HG02870 (cell line): ENCODE measurements at regions not wholly inside any gene's neighbourhood (a gene's known extent, or its start where the extent isn't known, plus 50 kb on each side); places are given as distances from the start of the nearest gene placed in this dataset.
A peak's percentile ranks its signal among the peaks of the same experiment; 100 is the strongest.
"Not testable (repeated sequence)": the region's sequence is repeated elsewhere in the genome, so short reads cannot be mapped to it uniquely, and the experiment has no call there.

Experiments used
- ATAC-seq: cut with Tn5 transposase; IDR thresholded peaks from one replicate; pipeline ENCODE4 v1.9.1; 2021; ENCODE audit warnings: mild to moderate bottlenecking, moderate library complexity; ENCODE audit not compliant: unreplicated experiment

DNA sequence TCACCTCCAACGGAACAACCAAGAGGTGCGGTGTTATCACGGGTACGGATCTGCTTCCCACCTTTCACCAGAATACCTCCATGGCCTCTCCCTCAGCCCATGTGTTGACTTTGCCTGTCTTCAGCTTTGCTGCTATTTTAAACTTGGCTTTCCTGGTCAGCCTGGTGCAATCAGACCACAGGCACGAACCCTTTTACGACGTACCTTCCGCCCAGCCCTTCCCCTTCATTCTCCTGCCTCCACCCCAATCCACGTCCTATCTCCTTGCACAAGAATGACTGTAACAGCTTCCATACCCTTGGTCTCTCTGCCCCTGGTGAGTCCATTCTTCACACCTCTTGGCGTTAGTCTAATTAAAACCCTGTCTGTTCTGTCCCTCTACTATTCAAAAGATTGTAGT lies 431.7 kb downstream of the EFNB2 start:
- no peak for ATAC-seq

DNA sequence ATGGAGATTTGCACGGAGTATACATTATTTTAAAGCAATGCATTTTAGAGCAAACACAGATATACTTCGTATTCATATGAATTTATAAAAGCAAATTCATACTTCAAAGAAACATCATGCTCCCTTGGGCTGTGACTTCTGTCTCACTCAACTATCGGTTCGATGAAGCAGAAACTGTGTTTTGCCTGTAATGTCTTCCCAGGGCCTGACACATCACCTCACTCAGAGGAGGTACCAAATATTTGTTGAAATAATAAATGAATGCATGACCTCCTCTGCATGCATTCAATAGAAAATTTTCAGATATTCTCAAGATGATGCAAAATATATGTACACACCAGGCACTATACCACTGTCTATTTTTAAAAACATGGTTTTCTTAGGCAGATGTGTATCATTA lies 432.7 kb downstream of the EFNB2 start:
- no peak for ATAC-seq

GRCh38 chr13:106101201-106101600 lies 434.3 kb downstream of the EFNB2 start:
- ATAC-seq = no peak

- ATAC-seq = no peak
Observed at GRCh38 chr13:106100171-106100919, 435.1 kb downstream of the EFNB2 start.

- ATAC-seq = no peak
Observed at GRCh38 chr13:106099765-106100164, 435.7 kb downstream of the EFNB2 start.

GRCh38 chr13:106098778-106099177 lies 436.7 kb downstream of the EFNB2 start:
- no peak for ATAC-seq

DNA sequence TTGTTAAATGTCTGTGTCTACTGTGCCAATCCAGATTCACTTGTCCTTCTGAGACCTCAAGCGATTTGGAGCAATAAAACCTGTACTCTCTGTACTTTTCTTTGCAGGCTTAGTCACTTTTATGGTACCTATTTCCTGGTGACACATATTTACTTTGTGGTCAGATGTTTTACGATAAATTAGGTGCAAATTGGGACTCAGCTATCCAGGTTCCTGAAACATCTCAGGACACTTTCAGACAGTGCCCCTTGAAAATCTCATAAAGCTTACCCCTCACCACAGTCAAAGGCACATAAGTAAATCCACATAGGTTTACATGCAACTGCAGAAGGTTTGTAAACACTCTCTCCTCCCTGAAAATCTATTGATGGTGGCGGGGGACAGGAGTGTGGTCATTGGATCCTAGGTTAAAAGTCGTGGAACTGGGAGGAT lies 438.8 kb downstream of the EFNB2 start:
- ATAC-seq = no peak

DNA sequence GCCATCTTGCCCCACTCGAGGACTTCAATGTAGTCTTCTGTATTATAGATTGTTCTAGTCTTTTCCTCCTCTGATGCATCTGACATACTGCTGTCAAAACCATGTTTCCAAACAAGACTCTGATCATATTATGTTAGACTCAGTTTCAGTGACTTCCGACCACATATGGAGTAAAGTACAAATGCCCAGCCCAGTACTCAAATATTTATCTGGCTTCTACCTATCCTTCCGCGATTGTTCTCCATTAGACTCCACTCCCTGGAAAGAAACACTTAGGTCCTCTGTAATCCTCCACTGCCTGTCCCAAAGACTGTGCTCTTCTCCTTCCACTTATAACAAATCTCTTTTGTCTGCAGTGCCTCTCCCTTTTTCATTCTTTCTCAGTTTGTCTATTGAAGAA lies 439.5 kb downstream of the EFNB2 start:
- ATAC-seq = no peak

- ATAC-seq = no peak
Observed at GRCh38 chr13:106095406-106095805, 440.1 kb downstream of the EFNB2 start.

- ATAC-seq = no peak
Observed at GRCh38 chr13:106090001-106090400, 445.5 kb downstream of the EFNB2 start.

DNA sequence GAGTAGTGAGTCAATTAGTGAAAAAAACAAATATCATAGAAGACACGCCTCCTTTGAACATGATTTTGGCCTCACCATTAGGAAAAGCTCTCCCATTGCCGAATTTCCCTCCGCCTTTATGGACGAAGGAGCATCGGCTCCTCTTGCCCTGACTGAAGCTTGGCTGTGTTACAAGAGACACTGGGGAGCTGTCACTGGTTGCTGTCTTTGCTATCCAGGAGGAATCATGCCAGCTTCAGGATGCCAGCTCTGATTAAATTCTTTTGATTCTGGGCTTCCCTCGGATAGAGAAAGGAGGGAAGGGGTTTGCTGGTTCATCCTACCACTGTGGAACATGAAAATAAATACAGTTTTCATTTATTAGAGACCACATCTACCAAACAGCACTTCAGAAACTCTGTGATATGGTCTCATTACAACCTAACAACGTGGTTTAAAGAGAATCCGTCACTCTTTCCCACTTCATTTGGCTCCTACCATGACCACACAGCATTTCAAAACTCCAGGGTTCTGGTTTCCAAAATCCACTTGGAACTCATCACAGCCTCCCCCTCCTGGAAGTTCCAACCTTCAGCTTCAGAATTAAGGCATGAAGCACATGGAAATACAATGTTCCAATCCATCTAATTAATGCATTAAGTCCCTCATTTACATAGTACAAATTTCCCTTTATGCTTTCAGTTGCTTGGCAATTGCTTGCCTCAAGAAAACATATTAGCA lies 446.0 kb downstream of the EFNB2 start:
- no peak for ATAC-seq

DNA sequence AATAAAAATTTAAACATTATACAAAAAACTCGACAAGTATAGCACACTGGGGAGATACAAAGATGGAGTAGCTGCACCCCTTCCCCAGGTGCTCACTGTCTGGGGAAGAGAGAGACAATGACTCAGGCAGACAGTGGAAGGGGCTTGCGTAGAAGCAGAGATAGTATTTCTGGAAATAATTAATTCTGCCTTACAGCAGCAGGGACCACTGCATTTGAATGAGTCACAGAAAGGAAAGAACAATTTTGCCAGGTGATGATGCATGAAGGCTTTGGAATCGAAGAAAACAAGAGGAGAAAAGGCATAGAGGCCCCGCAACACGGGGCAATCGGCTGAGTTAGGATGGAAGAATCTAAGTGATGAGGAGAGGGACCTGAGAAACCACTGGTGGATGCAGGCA lies 447.4 kb downstream of the EFNB2 start:
- ATAC-seq = no peak

DNA sequence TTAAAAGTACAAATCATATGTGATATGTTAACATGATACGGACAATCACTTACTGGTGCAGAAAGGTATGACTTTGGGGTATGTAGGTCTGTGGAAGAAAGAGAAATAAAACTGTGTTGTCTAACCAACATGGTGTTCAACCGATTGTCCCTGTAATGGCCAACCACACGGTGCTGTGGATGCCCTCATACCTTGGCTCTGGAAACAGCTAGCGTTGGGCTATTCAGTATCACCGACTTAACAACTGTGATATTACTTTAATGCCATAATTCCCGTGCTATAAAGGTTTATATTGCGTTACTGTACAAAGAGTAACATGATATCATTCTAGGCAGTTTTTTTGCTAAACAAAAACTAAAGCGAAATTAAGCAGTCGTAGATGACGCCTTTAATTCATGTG lies 448.3 kb downstream of the EFNB2 start:
- no peak for ATAC-seq

DNA sequence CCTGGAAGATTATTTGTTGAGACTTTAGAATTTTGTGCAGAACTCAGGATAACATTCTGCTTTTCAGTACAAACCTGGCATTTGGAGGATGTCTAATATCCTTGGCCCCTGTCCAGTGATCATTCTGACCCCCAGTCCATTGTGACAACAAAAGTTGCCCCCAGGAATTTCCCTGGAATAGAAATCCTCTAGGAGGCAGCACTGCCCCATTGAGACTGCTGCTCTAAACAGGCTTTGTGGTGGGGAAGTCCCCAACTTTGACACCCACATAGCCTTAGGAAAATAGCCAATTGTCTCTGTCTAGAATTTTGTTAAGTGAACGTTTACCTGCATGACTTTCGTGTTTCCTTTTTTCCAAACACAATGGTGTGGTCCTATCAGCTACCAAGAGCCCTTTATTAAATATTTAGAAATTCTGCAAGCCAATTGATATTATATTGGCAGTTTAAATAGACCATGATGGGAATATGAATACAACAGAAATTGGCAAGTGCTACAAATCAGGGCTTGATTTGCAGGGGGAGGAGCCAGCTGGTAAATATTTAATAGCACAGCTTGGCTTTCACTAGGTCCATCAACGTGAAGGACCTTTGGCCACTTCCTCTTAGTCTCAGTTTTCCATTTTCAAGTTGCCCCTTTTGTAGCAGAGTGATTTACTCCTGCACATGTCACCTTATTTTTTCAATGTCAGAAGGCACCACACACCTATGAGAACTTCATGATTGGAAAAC lies 451.7 kb downstream of the EFNB2 start:
- peak; percentile 73 for ATAC-seq

DNA sequence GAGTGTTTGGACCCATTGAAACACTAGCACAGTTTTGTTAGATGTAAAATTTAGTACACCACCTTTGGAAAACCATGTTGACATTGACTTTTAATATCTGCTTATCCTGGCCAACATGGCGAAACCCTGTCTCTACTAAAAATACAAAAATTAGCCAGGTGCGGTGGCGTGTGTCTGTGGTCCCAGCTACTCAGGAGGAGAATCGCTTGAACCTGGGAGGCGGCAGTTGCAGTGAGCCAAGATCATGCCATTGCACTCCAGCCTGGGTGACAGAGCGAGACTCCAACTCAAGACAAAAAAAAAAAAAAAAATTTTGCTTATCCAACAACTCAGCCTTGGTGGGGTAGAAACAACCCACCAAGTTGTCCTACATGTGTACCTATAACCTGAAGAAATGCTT lies 454.2 kb downstream of the EFNB2 start:
- ATAC-seq = not testable (repeated sequence)

- no peak for ATAC-seq
Observed at GRCh38 chr13:106078191-106078590, 457.3 kb downstream of the EFNB2 start.

DNA sequence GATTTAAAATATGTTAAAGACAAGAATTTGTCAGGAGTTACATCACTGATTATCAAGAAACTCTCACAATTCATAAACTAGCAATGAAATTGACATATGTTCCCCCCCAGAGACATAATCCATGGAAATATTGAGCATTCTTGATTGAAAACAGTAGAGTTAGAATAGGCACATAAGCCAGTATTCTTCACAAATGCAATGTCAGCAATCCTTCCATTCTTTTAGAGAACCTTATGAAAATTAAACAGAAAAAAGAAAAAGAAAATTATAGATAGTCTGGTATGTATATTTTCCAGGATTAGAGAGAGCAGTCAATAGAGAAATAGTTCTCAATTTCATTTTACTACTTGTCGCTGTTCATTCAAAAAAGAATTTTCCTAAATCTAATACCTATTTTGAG lies 458.4 kb downstream of the EFNB2 start:
- no peak for ATAC-seq

DNA sequence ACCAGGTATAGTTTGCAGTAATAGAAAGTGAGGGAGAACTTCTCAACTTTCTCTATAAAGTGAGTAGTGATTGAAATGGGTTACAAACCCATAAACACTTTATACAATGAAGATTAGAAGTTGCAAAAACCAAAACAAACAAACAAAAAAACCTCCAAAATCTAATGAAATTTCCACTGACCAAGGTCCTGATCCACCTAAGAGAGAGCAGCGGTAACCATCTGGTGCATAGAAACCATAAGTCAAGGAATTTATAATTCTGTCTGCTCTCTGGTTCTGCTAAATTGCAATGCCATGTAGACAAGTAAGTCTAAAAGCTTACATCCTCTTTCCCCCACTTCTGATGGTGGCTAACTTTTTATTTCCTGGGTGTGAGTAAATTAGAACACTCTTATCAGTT lies 463.4 kb downstream of the EFNB2 start:
- ATAC-seq = no peak

- no peak for ATAC-seq
Observed at GRCh38 chr13:106063591-106064313, 471.7 kb downstream of the EFNB2 start.

DNA sequence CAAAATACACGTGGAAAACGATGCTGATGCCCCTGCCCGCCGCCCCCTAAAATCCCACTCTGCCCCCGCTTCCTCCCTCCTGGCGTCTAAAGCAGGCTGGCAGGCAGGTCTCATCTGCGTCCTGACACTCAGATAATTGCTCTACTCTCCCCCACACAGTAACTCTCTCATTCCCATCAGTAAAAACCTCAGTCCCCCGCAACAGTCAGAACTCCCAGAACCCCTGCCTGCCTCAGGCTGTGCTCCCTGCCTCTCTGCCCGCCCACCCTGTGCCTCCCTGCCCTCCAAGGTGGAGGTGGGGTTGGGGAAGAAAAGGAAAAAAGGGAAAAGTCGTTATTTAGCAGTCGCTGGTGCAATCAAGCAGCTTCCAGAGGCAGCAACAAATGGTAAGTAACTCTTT lies 473.7 kb downstream of the EFNB2 start:
- no peak for ATAC-seq

- ATAC-seq = no peak
Observed at GRCh38 chr13:106056851-106057250, 478.6 kb downstream of the EFNB2 start.
